ENCODE measurements at regions not wholly inside any gene's neighbourhood (a gene's known extent, or its start where the extent isn't known, plus 50 kb on each side); places are given as distances from the start of the nearest gene placed in this dataset.

GRCh38 chr6:115704028-115704427 lies 356.7 kb downstream of the FRK start:
- TF ChIP-seq CTCF (IDR thresholded peaks at IDR 0.05 in 2 of 3, conservative IDR thresholded peaks at IDR 0.05 in 1 of 3; ENCODE audit: borderline replicate concordance in 1 of 3, insufficient read depth in 1 of 3, low read depth in 2 of 3, low read length in 2 of 3) (no peak), REST (IDR thresholded peaks at IDR 0.05; ENCODE audit: low read depth) (no peak), ELF1 (IDR thresholded peaks at IDR 0.05; ENCODE audit: borderline replicate concordance, low read depth) (no peak)
